ENCODE measurements at regions not wholly inside any gene's neighbourhood (a gene's known extent, or its start where the extent isn't known, plus 50 kb on each side); places are given as distances from the start of the nearest gene placed in this dataset.

DNA sequence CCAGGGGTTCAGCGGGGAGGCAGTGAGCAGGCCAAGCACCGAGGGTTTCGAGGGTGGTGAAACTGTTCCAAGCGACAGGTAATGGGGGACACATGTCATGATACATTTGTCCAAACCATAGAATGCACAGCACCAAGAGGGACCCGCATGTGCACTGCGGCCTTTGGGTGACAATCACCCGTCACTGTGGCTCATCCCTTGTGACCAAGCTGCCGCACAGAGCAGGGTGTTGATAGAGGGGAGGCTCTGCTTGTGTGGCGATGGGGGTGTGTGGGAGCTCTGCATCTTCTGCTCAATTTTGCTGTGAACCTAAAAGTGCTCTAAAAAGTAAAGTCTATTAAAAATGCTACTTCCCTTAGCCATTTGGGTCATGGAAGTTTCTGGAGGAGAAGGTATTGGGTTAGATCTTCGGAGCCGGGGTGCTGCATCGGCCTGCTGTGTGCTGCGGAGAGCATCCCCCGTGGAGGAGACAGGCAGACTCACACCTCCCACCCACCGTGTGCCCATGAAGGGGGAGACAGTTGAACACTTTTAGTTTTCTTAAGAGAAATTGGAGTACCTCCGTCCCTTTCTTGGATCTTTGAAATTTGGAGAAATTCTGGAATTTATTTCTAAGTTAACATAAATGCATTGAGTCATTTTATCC lies 280.4 kb upstream of the IRX2 start:
- RAD21 ChIA-PET (ENCODE audit: low non-redundant PET in 1 of 2, low total read pairs in 2 of 2, uncharacterized antibody in 2 of 2, unreplicated experiment in 2 of 2), result no interaction called here
- Histone ChIP-seq H3K27ac (ENCODE audit: low read depth, low read length) (no peak overlapping the region), H3K4me1 (ENCODE audit: control insufficient read depth in 1 of 2, insufficient read depth in 2 of 2, low read length in 2 of 2) (no peaks in the 10 kb centered on the region), H3K4me2 (ENCODE audit: low read length) (no peak overlapping the region), H3K9me3 (ENCODE audit: control insufficient read depth in 1 of 2, insufficient read depth in 1 of 2, low read depth in 1 of 2, low read length in 2 of 2) (peaks cover 0 to 37% of the 10 kb centered on the region in 2 experiments; a peak in 2 of 4 replicates), H3K9ac (ENCODE audit: low read length) (no peak overlapping the region), H3K9me2 (ENCODE audit: insufficient read depth) (no peaks in the 10 kb centered on the region), H3K27me3 (ENCODE audit: insufficient read depth, low read length) (no peaks in the 10 kb centered on the region), H4K20me1 (ENCODE audit: insufficient read depth) (no peaks in the 10 kb centered on the region), H3K36me3 (ENCODE audit: control insufficient read depth in 1 of 2, insufficient read depth in 2 of 2, low read length in 2 of 2) (no peaks in the 10 kb centered on the region), H3K79me2 (ENCODE audit: insufficient read depth, low read length) (no peaks in the 10 kb centered on the region), H3K4me3 (replicated peaks in 1 of 2; ENCODE audit: low read depth in 1 of 2, low read length in 2 of 2) (no peak overlapping the region), H2AFZ (ENCODE audit: low read depth, low read length, poor library complexity, severe bottlenecking) (no peak overlapping the region)
- DNase-seq (ENCODE audit: low read depth, low spot score) (no peak), ATAC-seq (no peak)
- no TSS peak for BruUV-seq (replicated peaks)
- CTCF ChIA-PET, result no interaction called here
- intact Hi-C loops (cut with micrococcal nuclease), result no loop called here
- TF ChIP-seq JUND (IDR thresholded peaks at IDR 0.05) (no peak), ELF1 (IDR thresholded peaks at IDR 0.05; ENCODE audit: borderline replicate concordance, low read depth) (no peak), ZFX (IDR thresholded peaks at IDR 0.05) (no peak), YY1 (IDR thresholded peaks at IDR 0.05; ENCODE audit: extremely low read depth, insufficient replicate concordance, low read depth, low read length) (no peak), EZH2 (IDR thresholded peaks at IDR 0.05) (no peak), CBX3 (IDR thresholded peaks at IDR 0.05; ENCODE audit: low read depth) (no peak), POLR2AphosphoS5 (IDR thresholded peaks at IDR 0.05; ENCODE audit: low read depth, low read length) (no peak), SRF (IDR thresholded peaks at IDR 0.05; ENCODE audit: low read depth) (no peak), RAD21 (IDR thresholded peaks at IDR 0.05; ENCODE audit: low read depth) (no peak), EZH2phosphoT487 (IDR thresholded peaks at IDR 0.05; ENCODE audit: borderline replicate concordance) (no peak), SP1 (IDR thresholded peaks at IDR 0.05; ENCODE audit: low read depth) (no peak), POLR2A (IDR thresholded peaks at IDR 0.05; ENCODE audit: borderline replicate concordance, extremely low read depth, insufficient read depth, insufficient read length) (no peak), ZNF274 (IDR thresholded peaks at IDR 0.05; ENCODE audit: low read depth, low read length) (no peak), FOSL1 (IDR thresholded peaks at IDR 0.05; ENCODE audit: low read depth) (no peak), CEBPB (IDR thresholded peaks at IDR 0.05; ENCODE audit: low read depth) (no peak)
- TF ChIP-seq, protein P1, sequence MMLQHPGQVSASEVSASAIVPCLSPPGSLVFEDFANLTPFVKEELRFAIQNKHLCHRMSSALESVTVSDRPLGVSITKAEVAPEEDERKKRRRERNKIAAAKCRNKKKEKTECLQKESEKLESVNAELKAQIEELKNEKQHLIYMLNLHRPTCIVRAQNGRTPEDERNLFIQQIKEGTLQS (IDR thresholded peaks at IDR 0.05), result no peak
- TF ChIP-seq, protein P2, sequence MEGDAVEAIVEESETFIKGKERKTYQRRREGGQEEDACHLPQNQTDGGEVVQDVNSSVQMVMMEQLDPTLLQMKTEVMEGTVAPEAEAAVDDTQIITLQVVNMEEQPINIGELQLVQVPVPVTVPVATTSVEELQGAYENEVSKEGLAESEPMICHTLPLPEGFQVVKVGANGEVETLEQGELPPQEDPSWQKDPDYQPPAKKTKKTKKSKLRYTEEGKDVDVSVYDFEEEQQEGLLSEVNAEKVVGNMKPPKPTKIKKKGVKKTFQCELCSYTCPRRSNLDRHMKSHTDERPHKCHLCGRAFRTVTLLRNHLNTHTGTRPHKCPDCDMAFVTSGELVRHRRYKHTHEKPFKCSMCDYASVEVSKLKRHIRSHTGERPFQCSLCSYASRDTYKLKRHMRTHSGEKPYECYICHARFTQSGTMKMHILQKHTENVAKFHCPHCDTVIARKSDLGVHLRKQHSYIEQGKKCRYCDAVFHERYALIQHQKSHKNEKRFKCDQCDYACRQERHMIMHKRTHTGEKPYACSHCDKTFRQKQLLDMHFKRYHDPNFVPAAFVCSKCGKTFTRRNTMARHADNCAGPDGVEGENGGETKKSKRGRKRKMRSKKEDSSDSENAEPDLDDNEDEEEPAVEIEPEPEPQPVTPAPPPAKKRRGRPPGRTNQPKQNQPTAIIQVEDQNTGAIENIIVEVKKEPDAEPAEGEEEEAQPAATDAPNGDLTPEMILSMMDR (IDR thresholded peaks at IDR 0.05 in 2 of 3, conservative IDR thresholded peaks at IDR 0.05 in 1 of 3; ENCODE audit: borderline replicate concordance in 1 of 3, insufficient read depth in 1 of 3, low read depth in 2 of 3, low read length in 2 of 3), result no peak
- TF ChIP-seq, protein P3, sequence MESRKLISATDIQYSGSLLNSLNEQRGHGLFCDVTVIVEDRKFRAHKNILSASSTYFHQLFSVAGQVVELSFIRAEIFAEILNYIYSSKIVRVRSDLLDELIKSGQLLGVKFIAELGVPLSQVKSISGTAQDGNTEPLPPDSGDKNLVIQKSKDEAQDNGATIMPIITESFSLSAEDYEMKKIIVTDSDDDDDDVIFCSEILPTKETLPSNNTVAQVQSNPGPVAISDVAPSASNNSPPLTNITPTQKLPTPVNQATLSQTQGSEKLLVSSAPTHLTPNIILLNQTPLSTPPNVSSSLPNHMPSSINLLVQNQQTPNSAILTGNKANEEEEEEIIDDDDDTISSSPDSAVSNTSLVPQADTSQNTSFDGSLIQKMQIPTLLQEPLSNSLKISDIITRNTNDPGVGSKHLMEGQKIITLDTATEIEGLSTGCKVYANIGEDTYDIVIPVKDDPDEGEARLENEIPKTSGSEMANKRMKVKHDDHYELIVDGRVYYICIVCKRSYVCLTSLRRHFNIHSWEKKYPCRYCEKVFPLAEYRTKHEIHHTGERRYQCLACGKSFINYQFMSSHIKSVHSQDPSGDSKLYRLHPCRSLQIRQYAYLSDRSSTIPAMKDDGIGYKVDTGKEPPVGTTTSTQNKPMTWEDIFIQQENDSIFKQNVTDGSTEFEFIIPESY (IDR thresholded peaks at IDR 0.05; ENCODE audit: extremely low read depth, insufficient replicate concordance, low read length), result no peak
- TF ChIP-seq, protein P4, sequence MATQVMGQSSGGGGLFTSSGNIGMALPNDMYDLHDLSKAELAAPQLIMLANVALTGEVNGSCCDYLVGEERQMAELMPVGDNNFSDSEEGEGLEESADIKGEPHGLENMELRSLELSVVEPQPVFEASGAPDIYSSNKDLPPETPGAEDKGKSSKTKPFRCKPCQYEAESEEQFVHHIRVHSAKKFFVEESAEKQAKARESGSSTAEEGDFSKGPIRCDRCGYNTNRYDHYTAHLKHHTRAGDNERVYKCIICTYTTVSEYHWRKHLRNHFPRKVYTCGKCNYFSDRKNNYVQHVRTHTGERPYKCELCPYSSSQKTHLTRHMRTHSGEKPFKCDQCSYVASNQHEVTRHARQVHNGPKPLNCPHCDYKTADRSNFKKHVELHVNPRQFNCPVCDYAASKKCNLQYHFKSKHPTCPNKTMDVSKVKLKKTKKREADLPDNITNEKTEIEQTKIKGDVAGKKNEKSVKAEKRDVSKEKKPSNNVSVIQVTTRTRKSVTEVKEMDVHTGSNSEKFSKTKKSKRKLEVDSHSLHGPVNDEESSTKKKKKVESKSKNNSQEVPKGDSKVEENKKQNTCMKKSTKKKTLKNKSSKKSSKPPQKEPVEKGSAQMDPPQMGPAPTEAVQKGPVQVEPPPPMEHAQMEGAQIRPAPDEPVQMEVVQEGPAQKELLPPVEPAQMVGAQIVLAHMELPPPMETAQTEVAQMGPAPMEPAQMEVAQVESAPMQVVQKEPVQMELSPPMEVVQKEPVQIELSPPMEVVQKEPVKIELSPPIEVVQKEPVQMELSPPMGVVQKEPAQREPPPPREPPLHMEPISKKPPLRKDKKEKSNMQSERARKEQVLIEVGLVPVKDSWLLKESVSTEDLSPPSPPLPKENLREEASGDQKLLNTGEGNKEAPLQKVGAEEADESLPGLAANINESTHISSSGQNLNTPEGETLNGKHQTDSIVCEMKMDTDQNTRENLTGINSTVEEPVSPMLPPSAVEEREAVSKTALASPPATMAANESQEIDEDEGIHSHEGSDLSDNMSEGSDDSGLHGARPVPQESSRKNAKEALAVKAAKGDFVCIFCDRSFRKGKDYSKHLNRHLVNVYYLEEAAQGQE (IDR thresholded peaks at IDR 0.05; ENCODE audit: low read depth), result no peak
- POLR2A ChIA-PET, result no interaction called here
